Esophagus squamous epithelium (tissue), 4 donors: ENCODE measurements at regions not wholly inside any gene's neighbourhood (a gene's known extent, or its start where the extent isn't known, plus 50 kb on each side); places are given as distances from the start of the nearest gene placed in this dataset.

ENCODE experiments used
- POLR2A ChIP-seq, 4 donors: fragments of 450-650 bp; IDR thresholded peaks; one replicate each; pipeline ENCODE4 v1.6.1; 2017; ENCODE audit warnings: antibody characterized with exemption in 4 of 4, mild to moderate bottlenecking in 4 of 4, moderate library complexity in 3 of 4
- TF ChIP-seq, protein P1 (sequence below), 6 experiments: fragments of 450-650 bp in 4 of 6; fragments of 200-600 bp in 2 of 6; sonication (generic) in 2 of 6; IDR thresholded peaks; one replicate each; pipeline ENCODE4 v1.5.1; 2016 to 2019; ENCODE audit warnings: antibody characterized with exemption in 6 of 6, mild to moderate bottlenecking in 4 of 6, moderate library complexity in 4 of 6

DNA sequence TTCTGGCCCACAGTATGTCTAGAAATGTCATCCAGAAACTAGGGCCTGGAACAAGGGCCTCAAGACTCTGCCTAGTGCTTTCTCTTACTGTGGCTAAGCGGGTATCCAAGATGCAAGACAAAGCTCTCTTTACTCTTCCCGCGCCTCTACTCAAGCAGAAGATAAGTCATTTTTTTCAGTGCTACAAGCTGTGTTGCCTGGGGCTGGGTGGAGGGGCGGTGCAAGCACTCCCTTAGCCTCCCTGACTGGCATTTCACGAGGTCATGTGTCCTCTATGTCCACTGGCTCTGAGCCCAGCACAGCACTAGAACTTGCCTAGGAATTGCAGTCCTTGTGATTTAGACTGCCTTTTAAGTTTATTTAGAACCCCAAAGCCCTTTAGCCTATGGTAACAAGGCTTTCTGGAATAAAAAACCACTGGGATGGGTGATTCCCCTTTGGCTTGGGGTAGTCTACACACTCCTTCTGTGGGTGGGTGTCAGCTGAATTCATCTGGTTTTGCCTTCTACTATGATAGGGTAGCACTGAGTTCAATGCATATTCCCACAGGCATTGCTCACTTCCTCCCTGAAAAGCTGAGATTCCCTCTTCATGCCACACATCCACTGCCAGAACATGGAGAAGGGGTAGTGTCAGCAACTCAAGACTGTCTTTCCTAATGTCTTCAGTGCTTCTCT lies 371.8 kb upstream of the KCND2 start:
- TF ChIP-seq POLR2A (IDR thresholded peaks at IDR 0.05), result no peak
- TF ChIP-seq, protein P1, sequence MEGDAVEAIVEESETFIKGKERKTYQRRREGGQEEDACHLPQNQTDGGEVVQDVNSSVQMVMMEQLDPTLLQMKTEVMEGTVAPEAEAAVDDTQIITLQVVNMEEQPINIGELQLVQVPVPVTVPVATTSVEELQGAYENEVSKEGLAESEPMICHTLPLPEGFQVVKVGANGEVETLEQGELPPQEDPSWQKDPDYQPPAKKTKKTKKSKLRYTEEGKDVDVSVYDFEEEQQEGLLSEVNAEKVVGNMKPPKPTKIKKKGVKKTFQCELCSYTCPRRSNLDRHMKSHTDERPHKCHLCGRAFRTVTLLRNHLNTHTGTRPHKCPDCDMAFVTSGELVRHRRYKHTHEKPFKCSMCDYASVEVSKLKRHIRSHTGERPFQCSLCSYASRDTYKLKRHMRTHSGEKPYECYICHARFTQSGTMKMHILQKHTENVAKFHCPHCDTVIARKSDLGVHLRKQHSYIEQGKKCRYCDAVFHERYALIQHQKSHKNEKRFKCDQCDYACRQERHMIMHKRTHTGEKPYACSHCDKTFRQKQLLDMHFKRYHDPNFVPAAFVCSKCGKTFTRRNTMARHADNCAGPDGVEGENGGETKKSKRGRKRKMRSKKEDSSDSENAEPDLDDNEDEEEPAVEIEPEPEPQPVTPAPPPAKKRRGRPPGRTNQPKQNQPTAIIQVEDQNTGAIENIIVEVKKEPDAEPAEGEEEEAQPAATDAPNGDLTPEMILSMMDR (IDR thresholded peaks at IDR 0.05), result no peak
